Mesenchymal stem cell (in vitro differentiated cells and primary cell): ENCODE measurements at regions not wholly inside any gene's neighbourhood (a gene's known extent, or its start where the extent isn't known, plus 50 kb on each side); places are given as distances from the start of the nearest gene placed in this dataset.

Experiments
- DNase-seq: peaks from one replicate; pipeline ENCODE4 v3.0.0-alpha.2; 2013
- H2AFZ ChIP-seq: one replicate; pipeline ENCODE4 v1.6.1; 2013; ENCODE audit warnings: low read depth, mild to moderate bottlenecking, control low read depth, inconsistent platforms, low read length, moderate library complexity
- H2AK5ac ChIP-seq: 2 replicates; pipeline ENCODE4 v1.6.1; 2013; ENCODE audit warnings: low read length, moderate library complexity, mild to moderate bottlenecking, inconsistent platforms; ENCODE audit not compliant: severe bottlenecking
- H2BK120ac ChIP-seq: one replicate; pipeline ENCODE4 v1.6.1; 2013; ENCODE audit warnings: low read depth, mild to moderate bottlenecking, inconsistent platforms, low read length, moderate library complexity
- H2BK12ac ChIP-seq, 2 experiments: one replicate each; pipeline ENCODE4 v1.6.1; 2013; ENCODE audit warnings: inconsistent platforms in 2 of 2, low read length in 2 of 2, mild to moderate bottlenecking in 2 of 2, moderate library complexity in 2 of 2, control low read depth in 1 of 2
- H2BK15ac ChIP-seq: one replicate; pipeline ENCODE4 v1.6.1; 2013; ENCODE audit warnings: mild to moderate bottlenecking, low read depth, inconsistent platforms; ENCODE audit not compliant: poor library complexity, severe bottlenecking
- H2BK5ac ChIP-seq: 2 replicates; pipeline ENCODE4 v1.6.1; 2013; ENCODE audit warnings: low read depth, mild to moderate bottlenecking, low read length, control low read depth, inconsistent platforms; ENCODE audit not compliant: poor library complexity, severe bottlenecking
- H3K14ac ChIP-seq, 2 experiments: one replicate each; pipeline ENCODE4 v1.6.1; 2013; ENCODE audit warnings: inconsistent platforms in 2 of 2, low read length in 2 of 2, control low read depth in 1 of 2, mild to moderate bottlenecking in 1 of 2, moderate library complexity in 1 of 2
- H3K18ac ChIP-seq, 2 experiments: one replicate each; pipeline ENCODE4 v1.6.1; 2013; ENCODE audit warnings: inconsistent platforms in 2 of 2, low read length in 2 of 2, control low read depth in 1 of 2, low read depth in 1 of 2, mild to moderate bottlenecking in 1 of 2
- H3K23ac ChIP-seq, 2 experiments: one replicate each; pipeline ENCODE4 v1.6.1; 2013; ENCODE audit warnings: inconsistent platforms in 2 of 2, low read length in 2 of 2, mild to moderate bottlenecking in 2 of 2, moderate library complexity in 2 of 2, control low read depth in 1 of 2
- H3K27ac ChIP-seq: 2 replicates; pipeline ENCODE4 v1.5.1; 2013; ENCODE audit warnings: mild to moderate bottlenecking, moderate library complexity, low read length, control low read depth, inconsistent platforms; ENCODE audit not compliant: poor library complexity, severe bottlenecking
- H3K27me3 ChIP-seq, 2 experiments: 2 replicates each; pipeline versions ENCODE4 v1.6.1 to v1.7.0; 2013; ENCODE audit warnings: low read length in 2 of 2, mild to moderate bottlenecking in 2 of 2, moderate library complexity in 2 of 2, control low read depth in 1 of 2, inconsistent platforms in 1 of 2; ENCODE audit not compliant: control insufficient read depth in 1 of 2, insufficient read depth in 1 of 2
- H3K36me3 ChIP-seq, 2 experiments: 2 replicates each; pipeline versions ENCODE4 v1.6.1 to v1.7.0; 2013; ENCODE audit warnings: low read length in 2 of 2, control low read depth in 1 of 2, inconsistent platforms in 1 of 2, low read depth in 1 of 2, mild to moderate bottlenecking in 1 of 2; ENCODE audit not compliant: insufficient read depth in 2 of 2, control insufficient read depth in 1 of 2
- H3K4ac ChIP-seq, 2 experiments: one replicate each; pipeline ENCODE4 v1.6.1; 2013; ENCODE audit warnings: inconsistent platforms in 2 of 2, low read length in 2 of 2, mild to moderate bottlenecking in 2 of 2, moderate library complexity in 2 of 2, control low read depth in 1 of 2, low read depth in 1 of 2
- H3K4me1 ChIP-seq: 2 replicates; pipeline ENCODE4 v1.6.1; 2013; ENCODE audit warnings: low read depth, low read length, control low read depth; ENCODE audit not compliant: control insufficient read depth, insufficient read depth
- H3K4me2 ChIP-seq: 2 replicates; pipeline ENCODE4 v1.6.1; 2013; ENCODE audit warnings: low read length, mild to moderate bottlenecking, inconsistent platforms; ENCODE audit not compliant: poor library complexity, severe bottlenecking
- H3K4me3 ChIP-seq, 2 experiments: 2 replicates each; pipeline versions ENCODE4 v1.5.1 to v1.7.0; 2013; ENCODE audit warnings: low read length in 2 of 2, mild to moderate bottlenecking in 2 of 2, control low read depth in 1 of 2, low read depth in 1 of 2; ENCODE audit not compliant: insufficient read depth in 1 of 2
- H3K79me1 ChIP-seq: replicated peaks from 2 replicates; pipeline ENCODE4 v1.6.1; 2013; ENCODE audit warnings: mild to moderate bottlenecking, control low read depth, low read length, inconsistent platforms; ENCODE audit not compliant: poor library complexity, severe bottlenecking
- H3K9ac ChIP-seq: 2 replicates; pipeline ENCODE4 v1.7.0; 2013; ENCODE audit warnings: mild to moderate bottlenecking, low read length, moderate library complexity
- H3K9me3 ChIP-seq: 2 replicates; pipeline ENCODE4 v1.7.0; 2013; ENCODE audit warnings: mild to moderate bottlenecking, low read length; ENCODE audit not compliant: control insufficient read depth
- H4K8ac ChIP-seq: one replicate; pipeline ENCODE4 v1.6.1; 2013; ENCODE audit warnings: inconsistent platforms, mild to moderate bottlenecking, low read length, moderate library complexity
- H4K91ac ChIP-seq: one replicate; pipeline ENCODE4 v1.6.1; 2013; ENCODE audit warnings: mild to moderate bottlenecking, low read length, inconsistent platforms
- WGBS: methylation state at CpG from one replicate; pipeline ENCODE4 v1.1.7; 2013; ENCODE audit warnings: mixed read lengths; 5-methylcytosine and 5-hydroxymethylcytosine counted together

DNA sequence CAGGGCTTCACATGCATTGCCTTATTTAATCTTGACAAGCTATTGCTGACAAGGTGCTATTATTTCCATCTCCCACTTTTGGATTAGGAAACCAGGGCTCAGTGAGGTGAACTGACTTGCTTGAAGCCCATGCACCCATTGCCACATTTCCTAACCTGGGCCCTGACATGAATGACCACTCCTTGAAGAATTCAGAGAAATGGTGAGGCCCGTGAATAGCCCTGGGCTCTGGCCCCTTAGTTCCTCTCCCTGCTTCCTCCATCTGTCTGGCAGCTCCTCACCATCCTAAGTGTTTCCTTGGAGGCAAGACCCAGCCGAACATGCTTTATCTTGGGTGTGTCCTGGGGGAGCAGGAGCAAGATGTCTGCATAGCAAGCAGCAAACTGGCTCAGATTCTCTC, 56.1 kb upstream of the NECTIN1 start:
- 59% methylated on average over 2 of the region's 2 CpGs for WGBS
- Histone ChIP-seq H3K4ac (no peak overlapping the region), H3K4me1 (no peaks in the 10 kb centered on the region)

DNA sequence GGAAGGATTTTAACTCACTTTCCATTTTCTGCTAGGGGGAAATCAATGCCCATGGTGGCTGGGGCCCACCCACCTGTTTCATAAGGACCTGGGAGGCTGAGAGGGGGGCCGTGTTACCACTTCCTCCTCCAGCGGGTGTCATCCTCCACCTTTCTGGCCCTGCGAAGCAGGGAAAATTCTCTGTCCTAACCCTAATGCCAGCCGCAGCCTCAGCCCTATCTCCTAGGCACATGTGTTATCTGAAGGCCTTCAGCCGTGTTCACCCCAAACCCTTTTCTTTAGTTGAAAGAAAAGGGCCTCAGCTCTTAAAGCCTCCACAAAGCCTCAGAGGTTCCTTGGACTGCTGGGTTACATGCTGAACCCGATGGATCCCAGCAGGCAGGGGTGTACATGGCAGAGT, 55.4 kb upstream of the NECTIN1 start:
- Histone ChIP-seq H3K4me2 (no peak overlapping the region), H2BK5ac (no peak overlapping the region), H3K79me1 (no peaks in the 10 kb centered on the region), H3K14ac (no peak overlapping the region), H3K4me3 (no peak overlapping the region), H4K8ac (no peak overlapping the region), H3K36me3 (no peaks in the 10 kb centered on the region), H3K9ac (no peak overlapping the region), H3K23ac (no peak overlapping the region), H3K9me3 (peaks cover 20% of the 10 kb centered on the region), H3K4me1 (no peaks in the 10 kb centered on the region), H3K18ac (no peak overlapping the region), H3K27ac (no peak overlapping the region), H2AFZ (no peak overlapping the region), H3K27me3 (peaks cover 32 to 37% of the 10 kb centered on the region in 2 experiments), H2BK120ac (no peak overlapping the region), H4K91ac (no peak overlapping the region), H3K4ac (no peak overlapping the region), H2BK12ac (no peak overlapping the region), H2AK5ac (no peak overlapping the region), H2BK15ac (no peak overlapping the region)
- 81% methylated on average over 6 of the region's 6 CpGs for WGBS
- DNase-seq: no peak

More for the DNA sequence above, 56.1 kb upstream of the NECTIN1 start:
- Histone ChIP-seq H2AFZ (no peak overlapping the region), H3K4me3 (no peak overlapping the region), H2BK120ac (no peak overlapping the region), H4K91ac (no peak overlapping the region), H3K23ac (no peak overlapping the region), H2BK12ac (no peak overlapping the region), H3K14ac (no peak overlapping the region), H3K18ac (no peak overlapping the region), H2AK5ac (no peak overlapping the region), H3K9ac (no peak overlapping the region), H3K36me3 (no peaks in the 10 kb centered on the region), H3K27me3 (peaks cover 33 to 34% of the 10 kb centered on the region in 2 experiments), H4K8ac (no peak overlapping the region), H2BK15ac (no peak overlapping the region), H3K9me3 (peaks cover 20% of the 10 kb centered on the region), H3K27ac (no peak overlapping the region), H3K4me2 (no peak overlapping the region), H2BK5ac (no peak overlapping the region), H3K79me1 (no peaks in the 10 kb centered on the region)
- no peak for DNase-seq

DNA sequence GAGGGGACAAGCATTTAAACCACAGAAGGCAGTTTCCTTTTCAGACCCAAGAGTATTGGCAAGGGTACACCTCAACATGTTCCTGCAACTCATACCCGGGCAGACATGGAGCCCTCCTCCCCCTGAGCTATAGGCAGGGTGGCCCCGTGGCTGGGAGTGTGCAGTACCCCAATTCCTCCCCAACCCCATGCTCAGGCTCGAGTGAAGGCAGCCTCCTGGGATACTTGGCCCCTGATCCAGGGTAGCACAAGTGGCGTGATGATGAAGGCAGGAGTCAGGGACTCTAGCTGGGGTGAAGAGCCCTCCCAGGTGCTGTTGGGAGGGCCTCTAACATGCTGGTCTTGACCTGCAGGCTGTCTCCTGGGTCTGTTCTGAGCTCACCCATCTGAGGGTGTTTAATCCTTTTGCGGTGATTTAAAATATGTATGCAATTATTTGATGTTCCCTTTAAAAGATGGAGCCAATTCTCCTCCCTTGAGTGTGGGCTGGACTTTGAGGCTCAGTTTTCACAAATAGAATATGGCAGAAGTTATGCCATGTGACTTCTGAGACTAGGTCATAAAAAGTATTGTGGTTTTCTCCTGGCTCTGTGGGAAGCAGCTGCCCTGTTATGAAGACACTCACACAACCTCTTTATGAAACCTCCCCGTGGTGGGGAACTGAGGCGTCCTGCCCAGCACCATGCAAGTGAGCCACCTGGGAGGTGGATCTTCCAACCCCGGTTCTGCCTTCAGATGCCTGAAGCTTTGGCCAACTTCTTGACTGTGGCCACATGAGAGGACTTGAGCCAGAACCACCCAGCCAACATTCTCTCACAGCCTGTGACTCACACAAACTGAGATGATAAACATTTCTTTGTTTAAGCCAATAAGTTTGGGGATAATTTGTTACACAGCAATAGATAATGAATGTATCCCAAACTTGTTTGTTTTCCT, 54.7 kb upstream of the NECTIN1 start:
- Histone ChIP-seq H3K79me1 (no peaks in the 10 kb centered on the region), H2AFZ (no peak overlapping the region), H4K91ac (no peak overlapping the region), H3K4me1 (no peaks in the 10 kb centered on the region), H3K4ac (no peak overlapping the region), H3K4me2 (no peak overlapping the region), H3K27me3 (peaks cover 35 to 41% of the 10 kb centered on the region in 2 experiments), H3K36me3 (no peaks in the 10 kb centered on the region), H3K27ac (no peak overlapping the region), H2BK15ac (no peak overlapping the region), H3K9ac (no peak overlapping the region), H3K18ac (no peak overlapping the region), H2AK5ac (no peak overlapping the region), H2BK5ac (no peak overlapping the region), H3K4me3 (no peak overlapping the region), H3K9me3 (peaks cover 20% of the 10 kb centered on the region), H2BK120ac (no peak overlapping the region), H2BK12ac (no peak overlapping the region), H3K14ac (no peak overlapping the region), H3K23ac (no peak overlapping the region), H4K8ac (no peak overlapping the region)
- 85% methylated on average over 8 of the region's 8 CpGs for WGBS
- DNase-seq: no peak

DNA sequence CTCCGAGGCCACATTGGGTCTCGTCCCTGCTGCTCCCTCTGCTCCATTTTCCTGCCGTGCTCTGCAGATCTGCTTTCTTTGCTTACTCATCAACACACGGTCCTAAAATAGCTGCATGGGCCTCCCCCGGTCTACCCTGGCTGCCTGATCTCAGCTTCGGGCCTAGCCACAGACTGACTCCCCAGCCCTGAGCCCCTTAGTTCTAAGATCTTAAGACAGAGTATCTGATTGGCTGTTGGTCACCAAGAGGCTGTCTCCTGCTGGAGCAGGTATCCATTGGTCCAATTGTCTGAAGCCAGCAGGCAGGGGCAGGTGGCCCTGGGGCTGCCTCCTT, 53.7 kb upstream of the NECTIN1 start:
- Histone ChIP-seq H3K79me1 (no peaks in the 10 kb centered on the region), H3K9me3 (peaks cover 20% of the 10 kb centered on the region), H3K36me3 (no peaks in the 10 kb centered on the region), H3K9ac (no peak overlapping the region), H3K18ac (no peak overlapping the region), H3K27me3 (peaks cover 41 to 48% of the 10 kb centered on the region in 2 experiments), H3K4ac (no peak overlapping the region), H2AK5ac (no peak overlapping the region), H2BK5ac (no peak overlapping the region), H2BK120ac (no peak overlapping the region), H2BK15ac (no peak overlapping the region), H3K4me1 (no peaks in the 10 kb centered on the region), H2BK12ac (no peak overlapping the region), H4K8ac (no peak overlapping the region), H3K4me3 (no peak overlapping the region), H3K23ac (no peak overlapping the region), H4K91ac (no peak overlapping the region), H3K4me2 (no peak overlapping the region), H3K27ac (no peak overlapping the region), H2AFZ (no peak overlapping the region), H3K14ac (no peak overlapping the region)
- WGBS: 32% methylated on average over 6 of the region's 6 CpGs
- DNase-seq: no peak
